ENCODE measurements at regions not wholly inside any gene's neighbourhood (a gene's known extent, or its start where the extent isn't known, plus 50 kb on each side); places are given as distances from the start of the nearest gene placed in this dataset.

DNA sequence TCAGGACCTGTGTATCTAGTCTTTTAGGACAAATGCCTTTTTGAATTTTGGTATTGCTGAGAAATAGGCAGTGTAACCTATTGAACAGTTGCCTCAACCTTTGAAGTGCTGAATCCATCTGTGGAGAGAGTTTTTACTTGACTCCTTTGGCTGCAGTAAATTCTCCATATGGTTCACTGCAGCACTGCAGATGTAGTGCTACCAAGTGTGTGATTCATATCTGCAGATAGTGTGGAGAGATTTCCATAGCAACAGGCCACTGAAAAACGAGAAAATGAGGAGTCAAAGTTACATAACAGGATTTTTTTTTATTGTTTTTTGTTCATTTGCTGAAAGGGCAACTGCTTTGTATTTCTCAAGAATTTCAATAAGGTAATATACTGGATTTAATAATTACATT, 356.1 kb downstream of the RAB38 start (continued):
- TF ChIP-seq, protein P1, sequence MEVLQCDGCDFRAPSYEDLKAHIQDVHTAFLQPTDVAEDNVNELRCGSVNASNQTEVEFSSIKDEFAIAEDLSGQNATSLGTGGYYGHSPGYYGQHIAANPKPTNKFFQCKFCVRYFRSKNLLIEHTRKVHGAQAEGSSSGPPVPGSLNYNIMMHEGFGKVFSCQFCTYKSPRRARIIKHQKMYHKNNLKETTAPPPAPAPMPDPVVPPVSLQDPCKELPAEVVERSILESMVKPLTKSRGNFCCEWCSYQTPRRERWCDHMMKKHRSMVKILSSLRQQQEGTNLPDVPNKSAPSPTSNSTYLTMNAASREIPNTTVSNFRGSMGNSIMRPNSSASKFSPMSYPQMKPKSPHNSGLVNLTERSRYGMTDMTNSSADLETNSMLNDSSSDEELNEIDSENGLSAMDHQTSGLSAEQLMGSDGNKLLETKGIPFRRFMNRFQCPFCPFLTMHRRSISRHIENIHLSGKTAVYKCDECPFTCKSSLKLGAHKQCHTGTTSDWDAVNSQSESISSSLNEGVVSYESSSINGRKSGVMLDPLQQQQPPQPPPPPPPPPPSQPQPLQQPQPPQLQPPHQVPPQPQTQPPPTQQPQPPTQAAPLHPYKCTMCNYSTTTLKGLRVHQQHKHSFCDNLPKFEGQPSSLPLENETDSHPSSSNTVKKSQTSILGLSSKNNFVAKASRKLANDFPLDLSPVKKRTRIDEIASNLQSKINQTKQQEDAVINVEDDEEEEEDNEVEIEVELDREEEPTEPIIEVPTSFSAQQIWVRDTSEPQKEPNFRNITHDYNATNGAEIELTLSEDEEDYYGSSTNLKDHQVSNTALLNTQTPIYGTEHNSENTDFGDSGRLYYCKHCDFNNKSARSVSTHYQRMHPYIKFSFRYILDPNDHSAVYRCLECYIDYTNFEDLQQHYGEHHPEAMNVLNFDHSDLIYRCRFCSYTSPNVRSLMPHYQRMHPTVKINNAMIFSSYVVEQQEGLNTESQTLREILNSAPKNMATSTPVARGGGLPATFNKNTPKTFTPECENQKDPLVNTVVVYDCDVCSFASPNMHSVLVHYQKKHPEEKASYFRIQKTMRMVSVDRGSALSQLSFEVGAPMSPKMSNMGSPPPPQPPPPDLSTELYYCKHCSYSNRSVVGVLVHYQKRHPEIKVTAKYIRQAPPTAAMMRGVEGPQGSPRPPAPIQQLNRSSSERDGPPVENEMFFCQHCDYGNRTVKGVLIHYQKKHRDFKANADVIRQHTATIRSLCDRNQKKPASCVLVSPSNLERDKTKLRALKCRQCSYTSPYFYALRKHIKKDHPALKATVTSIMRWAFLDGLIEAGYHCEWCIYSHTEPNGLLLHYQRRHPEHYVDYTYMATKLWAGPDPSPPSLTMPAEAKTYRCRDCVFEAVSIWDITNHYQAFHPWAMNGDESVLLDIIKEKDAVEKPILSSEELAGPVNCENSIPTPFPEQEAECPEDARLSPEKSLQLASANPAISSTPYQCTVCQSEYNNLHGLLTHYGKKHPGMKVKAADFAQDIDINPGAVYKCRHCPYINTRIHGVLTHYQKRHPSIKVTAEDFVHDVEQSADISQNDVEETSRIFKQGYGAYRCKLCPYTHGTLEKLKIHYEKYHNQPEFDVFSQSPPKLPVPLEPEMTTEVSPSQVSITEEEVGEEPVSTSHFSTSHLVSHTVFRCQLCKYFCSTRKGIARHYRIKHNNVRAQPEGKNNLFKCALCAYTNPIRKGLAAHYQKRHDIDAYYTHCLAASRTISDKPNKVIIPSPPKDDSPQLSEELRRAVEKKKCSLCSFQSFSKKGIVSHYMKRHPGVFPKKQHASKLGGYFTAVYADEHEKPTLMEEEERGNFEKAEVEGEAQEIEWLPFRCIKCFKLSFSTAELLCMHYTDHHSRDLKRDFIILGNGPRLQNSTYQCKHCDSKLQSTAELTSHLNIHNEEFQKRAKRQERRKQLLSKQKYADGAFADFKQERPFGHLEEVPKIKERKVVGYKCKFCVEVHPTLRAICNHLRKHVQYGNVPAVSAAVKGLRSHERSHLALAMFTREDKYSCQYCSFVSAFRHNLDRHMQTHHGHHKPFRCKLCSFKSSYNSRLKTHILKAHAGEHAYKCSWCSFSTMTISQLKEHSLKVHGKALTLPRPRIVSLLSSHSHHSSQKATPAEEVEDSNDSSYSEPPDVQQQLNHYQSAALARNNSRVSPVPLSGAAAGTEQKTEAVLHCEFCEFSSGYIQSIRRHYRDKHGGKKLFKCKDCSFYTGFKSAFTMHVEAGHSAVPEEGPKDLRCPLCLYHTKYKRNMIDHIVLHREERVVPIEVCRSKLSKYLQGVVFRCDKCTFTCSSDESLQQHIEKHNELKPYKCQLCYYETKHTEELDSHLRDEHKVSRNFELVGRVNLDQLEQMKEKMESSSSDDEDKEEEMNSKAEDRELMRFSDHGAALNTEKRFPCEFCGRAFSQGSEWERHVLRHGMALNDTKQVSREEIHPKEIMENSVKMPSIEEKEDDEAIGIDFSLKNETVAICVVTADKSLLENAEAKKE (CRISPR knock-in tag; IDR thresholded peaks at IDR 0.05), result no peak
- TF ChIP-seq EZH2phosphoT487 (IDR thresholded peaks at IDR 0.05; ENCODE audit: unreplicated experiment), result no peak
- no peak for TF ChIP-seq CREB1 (CRISPR knock-in tag; IDR thresholded peaks at IDR 0.05; ENCODE audit: low read depth)

DNA sequence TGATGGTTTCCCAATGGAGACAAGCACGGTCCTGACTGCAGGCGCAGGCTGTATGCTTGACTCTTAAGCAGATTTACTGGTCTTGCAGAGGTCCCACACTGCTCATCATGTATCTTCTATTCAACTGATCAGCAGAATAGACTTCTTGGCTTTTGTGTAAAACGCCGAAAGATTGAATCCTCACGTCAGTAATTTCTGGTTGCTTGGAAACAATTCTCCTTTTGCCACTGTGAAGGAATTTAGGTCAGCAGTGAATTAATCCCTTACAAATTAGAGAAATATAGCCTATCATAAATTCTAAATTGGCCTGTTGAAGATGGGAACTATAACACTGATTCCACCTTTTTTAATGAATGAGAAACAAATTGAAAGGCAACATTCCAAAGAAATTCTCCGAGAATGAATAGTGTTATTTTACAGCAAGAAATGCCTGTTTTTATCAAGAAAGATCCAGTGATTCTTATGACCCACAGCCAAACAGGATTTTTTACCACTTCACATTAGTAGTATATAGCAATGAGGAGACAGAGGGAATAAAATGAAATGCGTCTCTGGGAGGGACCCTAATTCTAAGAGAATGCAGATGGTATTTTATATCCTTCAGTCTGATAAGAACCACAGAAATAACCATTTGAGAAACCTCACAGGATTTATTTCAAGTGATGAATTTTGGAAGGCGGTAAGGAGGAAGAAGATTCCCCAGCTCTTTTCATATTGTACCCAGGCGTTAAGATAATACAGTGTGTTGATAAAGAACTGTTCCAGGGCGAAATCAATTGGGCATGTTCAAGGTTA, 362.5 kb downstream of the RAB38 start:
- no peaks in the 10 kb centered on the region for H3K9me3 Mint-ChIP-seq

More for the DNA sequence above, 362.5 kb downstream of the RAB38 start:
- no peak overlapping the region for H2AFZ ChIP-seq
- Mint-ChIP-seq H3K4me3 (no peak overlapping the region), H3K4me1 (no peaks in the 10 kb centered on the region), H3K36me3 (ENCODE audit: low read depth) (no peaks in the 10 kb centered on the region), H3K27me3 (ENCODE audit: insufficient read depth, low read depth, poor library complexity) (no peaks in the 10 kb centered on the region), H3K27ac (no peak overlapping the region)
- H3K27ac ChIP-seq (ENCODE audit: low read depth), result no peak overlapping the region
- H3K9me2 ChIP-seq (ENCODE audit: insufficient read depth), result no peaks in the 10 kb centered on the region
- H4K20me1 ChIP-seq (replicated peaks; ENCODE audit: insufficient read depth), result no peaks in the 10 kb centered on the region
- ATAC-seq (no peak), DNase-seq (ENCODE audit: low spot score) (no peak)
- no peak overlapping the region for H3K4me2 ChIP-seq
- no peak for TF ChIP-seq POLR2AphosphoS5 (IDR thresholded peaks at IDR 0.05; ENCODE audit: low read depth)
- TF ChIP-seq, protein P2, sequence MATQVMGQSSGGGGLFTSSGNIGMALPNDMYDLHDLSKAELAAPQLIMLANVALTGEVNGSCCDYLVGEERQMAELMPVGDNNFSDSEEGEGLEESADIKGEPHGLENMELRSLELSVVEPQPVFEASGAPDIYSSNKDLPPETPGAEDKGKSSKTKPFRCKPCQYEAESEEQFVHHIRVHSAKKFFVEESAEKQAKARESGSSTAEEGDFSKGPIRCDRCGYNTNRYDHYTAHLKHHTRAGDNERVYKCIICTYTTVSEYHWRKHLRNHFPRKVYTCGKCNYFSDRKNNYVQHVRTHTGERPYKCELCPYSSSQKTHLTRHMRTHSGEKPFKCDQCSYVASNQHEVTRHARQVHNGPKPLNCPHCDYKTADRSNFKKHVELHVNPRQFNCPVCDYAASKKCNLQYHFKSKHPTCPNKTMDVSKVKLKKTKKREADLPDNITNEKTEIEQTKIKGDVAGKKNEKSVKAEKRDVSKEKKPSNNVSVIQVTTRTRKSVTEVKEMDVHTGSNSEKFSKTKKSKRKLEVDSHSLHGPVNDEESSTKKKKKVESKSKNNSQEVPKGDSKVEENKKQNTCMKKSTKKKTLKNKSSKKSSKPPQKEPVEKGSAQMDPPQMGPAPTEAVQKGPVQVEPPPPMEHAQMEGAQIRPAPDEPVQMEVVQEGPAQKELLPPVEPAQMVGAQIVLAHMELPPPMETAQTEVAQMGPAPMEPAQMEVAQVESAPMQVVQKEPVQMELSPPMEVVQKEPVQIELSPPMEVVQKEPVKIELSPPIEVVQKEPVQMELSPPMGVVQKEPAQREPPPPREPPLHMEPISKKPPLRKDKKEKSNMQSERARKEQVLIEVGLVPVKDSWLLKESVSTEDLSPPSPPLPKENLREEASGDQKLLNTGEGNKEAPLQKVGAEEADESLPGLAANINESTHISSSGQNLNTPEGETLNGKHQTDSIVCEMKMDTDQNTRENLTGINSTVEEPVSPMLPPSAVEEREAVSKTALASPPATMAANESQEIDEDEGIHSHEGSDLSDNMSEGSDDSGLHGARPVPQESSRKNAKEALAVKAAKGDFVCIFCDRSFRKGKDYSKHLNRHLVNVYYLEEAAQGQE (IDR thresholded peaks at IDR 0.05; ENCODE audit: unreplicated experiment), result no peak
- no peak overlapping the region for H3K4me3 ChIP-seq
- no peaks in the 10 kb centered on the region for H3K4me1 ChIP-seq (ENCODE audit: insufficient read depth)
- no peaks in the 10 kb centered on the region for H3K36me3 ChIP-seq (ENCODE audit: insufficient read depth)
- H3K79me2 ChIP-seq (replicated peaks; ENCODE audit: insufficient read depth), result no peaks in the 10 kb centered on the region
- H3F3A ChIP-seq (replicated peaks; ENCODE audit: low read depth), result no peaks in the 10 kb centered on the region
- H3K27me3 ChIP-seq (ENCODE audit: insufficient read depth), result no peaks in the 10 kb centered on the region

Data from GM23338 (cell line).